ENCODE measurements at regions not wholly inside any gene's neighbourhood (a gene's known extent, or its start where the extent isn't known, plus 50 kb on each side); places are given as distances from the start of the nearest gene placed in this dataset.

GRCh38 chr2:240210198-240210965 lies 69.9 kb upstream of the OTOS start:
- DNase-seq, result no peak

GRCh38 chr2:240211096-240211495 lies 70.6 kb upstream of the OTOS start:
- no peak for DNase-seq

- DNase-seq, result no peak
These were observed 71.4 kb upstream of the OTOS start for GRCh38 chr2:240211598-240212424.

- no peak for DNase-seq
These were observed 72.2 kb upstream of the OTOS start for GRCh38 chr2:240212425-240213225.

GRCh38 chr2:240213226-240213475 lies 72.7 kb upstream of the OTOS start:
- no peak for DNase-seq

GRCh38 chr2:240213476-240214421 lies 73.3 kb upstream of the OTOS start:
- no peak for DNase-seq

- DNase-seq, result no peak
These were observed 74.6 kb upstream of the OTOS start for GRCh38 chr2:240214790-240215675.

- DNase-seq, result no peak
These were observed 75.2 kb upstream of the OTOS start for GRCh38 chr2:240215676-240216051.

- DNase-seq, result no peak
These were observed 75.7 kb upstream of the OTOS start for GRCh38 chr2:240216167-240216566.

GRCh38 chr2:240217431-240218301 lies 77.2 kb upstream of the OTOS start:
- DNase-seq, result no peak

- no peak for DNase-seq
These were observed 78.9 kb upstream of the OTOS start for GRCh38 chr2:240219208-240219890.

- no peak for DNase-seq
These were observed 79.9 kb upstream of the OTOS start for GRCh38 chr2:240220371-240220770.

- no peak for DNase-seq
These were observed 83.2 kb upstream of the OTOS start for GRCh38 chr2:240223631-240224030.

- no peak for DNase-seq
These were observed 84.2 kb upstream of the OTOS start for GRCh38 chr2:240224676-240225075.

- DNase-seq, result no peak
These were observed 84.7 kb upstream of the OTOS start for GRCh38 chr2:240225131-240225530.

- no peak for DNase-seq
These were observed 85.4 kb upstream of the OTOS start for GRCh38 chr2:240225660-240226475.

GRCh38 chr2:240226672-240227537 lies 86.4 kb upstream of the OTOS start:
- DNase-seq, result no peak
